C4-2B (cell line): ENCODE measurements at regions not wholly inside any gene's neighbourhood (a gene's known extent, or its start where the extent isn't known, plus 50 kb on each side); places are given as distances from the start of the nearest gene placed in this dataset.

Experiments used
- ZFX ChIP-seq: fragments of 450-650 bp; IDR thresholded peaks from 2 replicates; pipeline ENCODE4 v1.6.1; 2017
- TF ChIP-seq, protein P1 (sequence below): fragments of 450-650 bp; conservative IDR thresholded peaks from 2 replicates; pipeline ENCODE4 v1.5.1; 2017; ENCODE audit warnings: mild to moderate bottlenecking

DNA sequence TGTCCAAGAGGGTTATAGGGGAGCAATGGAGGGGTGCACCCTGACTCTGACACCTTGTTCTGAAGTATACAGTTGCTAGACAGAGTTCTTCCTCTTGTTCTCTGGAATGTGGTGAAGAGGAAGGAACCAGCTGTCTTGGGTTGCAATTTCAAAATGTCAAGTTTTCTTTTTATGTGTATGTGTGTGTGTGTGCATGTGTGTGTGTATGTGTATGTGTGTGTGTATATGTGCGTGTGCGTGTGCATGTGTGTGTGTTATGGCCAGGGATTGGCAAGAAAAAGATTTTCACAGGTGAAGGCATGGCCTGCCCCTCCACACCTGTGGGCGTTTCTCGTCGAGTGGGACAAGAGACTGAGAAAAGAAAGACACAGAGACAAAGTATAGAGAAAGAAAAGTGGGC is 81.6 kb upstream of the ADGRA3 start:
- TF ChIP-seq, protein P1, sequence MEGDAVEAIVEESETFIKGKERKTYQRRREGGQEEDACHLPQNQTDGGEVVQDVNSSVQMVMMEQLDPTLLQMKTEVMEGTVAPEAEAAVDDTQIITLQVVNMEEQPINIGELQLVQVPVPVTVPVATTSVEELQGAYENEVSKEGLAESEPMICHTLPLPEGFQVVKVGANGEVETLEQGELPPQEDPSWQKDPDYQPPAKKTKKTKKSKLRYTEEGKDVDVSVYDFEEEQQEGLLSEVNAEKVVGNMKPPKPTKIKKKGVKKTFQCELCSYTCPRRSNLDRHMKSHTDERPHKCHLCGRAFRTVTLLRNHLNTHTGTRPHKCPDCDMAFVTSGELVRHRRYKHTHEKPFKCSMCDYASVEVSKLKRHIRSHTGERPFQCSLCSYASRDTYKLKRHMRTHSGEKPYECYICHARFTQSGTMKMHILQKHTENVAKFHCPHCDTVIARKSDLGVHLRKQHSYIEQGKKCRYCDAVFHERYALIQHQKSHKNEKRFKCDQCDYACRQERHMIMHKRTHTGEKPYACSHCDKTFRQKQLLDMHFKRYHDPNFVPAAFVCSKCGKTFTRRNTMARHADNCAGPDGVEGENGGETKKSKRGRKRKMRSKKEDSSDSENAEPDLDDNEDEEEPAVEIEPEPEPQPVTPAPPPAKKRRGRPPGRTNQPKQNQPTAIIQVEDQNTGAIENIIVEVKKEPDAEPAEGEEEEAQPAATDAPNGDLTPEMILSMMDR = no peak
- TF ChIP-seq ZFX = no peak
